Astrocyte (in vitro differentiated cells and primary cell): ENCODE measurements at regions not wholly inside any gene's neighbourhood (a gene's known extent, or its start where the extent isn't known, plus 50 kb on each side); places are given as distances from the start of the nearest gene placed in this dataset.

ENCODE experiments used
- DNase-seq: peaks from one replicate; pipeline ENCODE4 v3.0.0-alpha.2; 2010; ENCODE audit warnings: low read depth
- FAIRE-seq: peaks from 2 replicates; lab custom pipeline; 2011; peaks lifted over from hg19 to GRCh38; lab: Jason Lieb, UNC
- H2AFZ ChIP-seq: 2 replicates; pipeline ENCODE4 v1.6.0; 2012; ENCODE audit warnings: low read depth, low read length, inconsistent platforms
- H3K27ac ChIP-seq: 2 replicates; pipeline ENCODE4 v1.5.1; 2011; ENCODE audit warnings: low read depth, low read length, inconsistent platforms
- H3K27me3 ChIP-seq: 2 replicates; pipeline ENCODE4 v1.6.0; 2011; ENCODE audit warnings: low read length, inconsistent platforms; ENCODE audit not compliant: insufficient read depth
- H3K36me3 ChIP-seq: 2 replicates; pipeline ENCODE4 v1.5.1; 2011; ENCODE audit warnings: low read length, inconsistent platforms; ENCODE audit not compliant: insufficient read depth
- H3K4me1 ChIP-seq: 2 replicates; pipeline ENCODE4 v1.5.1; 2011; ENCODE audit warnings: low read length, inconsistent platforms; ENCODE audit not compliant: insufficient read depth
- H3K4me2 ChIP-seq: 2 replicates; pipeline ENCODE4 v1.6.0; 2012; ENCODE audit warnings: low read length, inconsistent platforms
- H3K4me3 ChIP-seq: 2 replicates; pipeline ENCODE4 v1.5.1; 2011; ENCODE audit warnings: low read depth, mild to moderate bottlenecking, low read length, inconsistent platforms; ENCODE audit not compliant: insufficient read depth
- H3K79me2 ChIP-seq: 2 replicates; pipeline ENCODE4 v1.6.0; 2012; ENCODE audit warnings: mild to moderate bottlenecking, low read length, inconsistent platforms; ENCODE audit not compliant: insufficient read depth
- H3K9ac ChIP-seq: 2 replicates; pipeline ENCODE4 v1.6.0; 2012; ENCODE audit warnings: mild to moderate bottlenecking, low read length, inconsistent platforms
- H3K9me3 ChIP-seq: 2 replicates; pipeline ENCODE4 v1.5.1; 2012; ENCODE audit warnings: low read depth, mild to moderate bottlenecking, low read length, inconsistent platforms; ENCODE audit not compliant: insufficient read depth
- H4K20me1 ChIP-seq: 2 replicates; pipeline ENCODE4 v1.6.0; 2012; ENCODE audit warnings: low read length, inconsistent platforms; ENCODE audit not compliant: insufficient read depth
- H3K27ac Mint-ChIP-seq: one replicate; pipeline ENCODE4 v1.8.0; 2021; ENCODE audit warnings: mild to moderate bottlenecking, mixed read lengths; ENCODE audit not compliant: unreplicated experiment
- H3K27me3 Mint-ChIP-seq: one replicate; pipeline ENCODE4 v1.8.0; 2021; ENCODE audit warnings: low read depth, mixed read lengths; ENCODE audit not compliant: unreplicated experiment
- H3K36me3 Mint-ChIP-seq: one replicate; pipeline ENCODE4 v1.8.0; 2021; ENCODE audit warnings: low read depth, mixed read lengths; ENCODE audit not compliant: unreplicated experiment
- H3K4me1 Mint-ChIP-seq: one replicate; pipeline ENCODE4 v1.8.0; 2021; ENCODE audit warnings: low read depth, mixed read lengths; ENCODE audit not compliant: unreplicated experiment
- H3K4me3 Mint-ChIP-seq: one replicate; pipeline ENCODE4 v1.8.0; 2021; ENCODE audit warnings: mild to moderate bottlenecking, moderate library complexity, mixed read lengths; ENCODE audit not compliant: unreplicated experiment
- H3K9me3 Mint-ChIP-seq: one replicate; pipeline ENCODE4 v1.8.0; 2021; ENCODE audit warnings: mild to moderate bottlenecking, mixed read lengths; ENCODE audit not compliant: unreplicated experiment
- EZH2 ChIP-seq: IDR thresholded peaks from 2 replicates; pipeline ENCODE4 v1.6.1; 2012; ENCODE audit warnings: mild to moderate bottlenecking, low read length, inconsistent platforms; ENCODE audit not compliant: insufficient read depth
- TF ChIP-seq, protein P1 (sequence below): IDR thresholded peaks from 2 replicates; pipeline ENCODE4 v1.5.1; 2011; ENCODE audit warnings: low read depth, mild to moderate bottlenecking, inconsistent platforms, low read length, moderate library complexity; ENCODE audit not compliant: insufficient read depth

DNA sequence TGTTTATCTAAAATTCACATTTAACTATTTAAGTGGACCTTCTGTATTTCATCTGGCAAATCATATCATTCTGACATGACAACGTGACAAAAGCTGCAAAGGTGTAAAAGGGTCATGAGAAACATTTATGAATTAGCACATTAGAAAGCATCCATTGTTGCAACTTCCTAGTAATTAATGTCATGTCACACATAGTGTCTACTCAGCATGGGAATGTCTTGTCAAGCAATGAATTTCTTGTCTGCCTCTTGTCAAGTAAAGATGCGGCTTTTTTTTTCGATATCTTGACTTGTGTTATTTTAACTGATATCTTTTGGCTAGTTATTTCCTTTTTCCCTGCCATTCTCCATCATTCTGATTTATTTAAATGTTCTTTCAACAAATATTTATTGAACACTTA lies 463.5 kb upstream of the CXorf51B start:
- H3K27ac ChIP-seq: no peak overlapping the region
- H3K4me1 ChIP-seq: no peaks in the 10 kb centered on the region
- no peak overlapping the region for H3K9ac ChIP-seq
- H3K4me3 ChIP-seq: no peak overlapping the region
- H3K9me3 ChIP-seq: no peaks in the 10 kb centered on the region
- Mint-ChIP-seq H3K4me3 (no peak overlapping the region), H3K4me1 (no peaks in the 10 kb centered on the region), H3K27me3 (no peaks in the 10 kb centered on the region), H3K9me3 (peaks cover 1% of the 10 kb centered on the region), H3K36me3 (no peaks in the 10 kb centered on the region), H3K27ac (no peak overlapping the region)
- H3K79me2 ChIP-seq: no peaks in the 10 kb centered on the region
- no peaks in the 10 kb centered on the region for H3K36me3 ChIP-seq
- no peak overlapping the region for H2AFZ ChIP-seq
- FAIRE-seq (no peak), DNase-seq (no peak)
- H3K4me2 ChIP-seq: no peak overlapping the region
- no peaks in the 10 kb centered on the region for H3K27me3 ChIP-seq
- TF ChIP-seq, protein P1, sequence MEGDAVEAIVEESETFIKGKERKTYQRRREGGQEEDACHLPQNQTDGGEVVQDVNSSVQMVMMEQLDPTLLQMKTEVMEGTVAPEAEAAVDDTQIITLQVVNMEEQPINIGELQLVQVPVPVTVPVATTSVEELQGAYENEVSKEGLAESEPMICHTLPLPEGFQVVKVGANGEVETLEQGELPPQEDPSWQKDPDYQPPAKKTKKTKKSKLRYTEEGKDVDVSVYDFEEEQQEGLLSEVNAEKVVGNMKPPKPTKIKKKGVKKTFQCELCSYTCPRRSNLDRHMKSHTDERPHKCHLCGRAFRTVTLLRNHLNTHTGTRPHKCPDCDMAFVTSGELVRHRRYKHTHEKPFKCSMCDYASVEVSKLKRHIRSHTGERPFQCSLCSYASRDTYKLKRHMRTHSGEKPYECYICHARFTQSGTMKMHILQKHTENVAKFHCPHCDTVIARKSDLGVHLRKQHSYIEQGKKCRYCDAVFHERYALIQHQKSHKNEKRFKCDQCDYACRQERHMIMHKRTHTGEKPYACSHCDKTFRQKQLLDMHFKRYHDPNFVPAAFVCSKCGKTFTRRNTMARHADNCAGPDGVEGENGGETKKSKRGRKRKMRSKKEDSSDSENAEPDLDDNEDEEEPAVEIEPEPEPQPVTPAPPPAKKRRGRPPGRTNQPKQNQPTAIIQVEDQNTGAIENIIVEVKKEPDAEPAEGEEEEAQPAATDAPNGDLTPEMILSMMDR: no peak
- TF ChIP-seq EZH2: no peak
- H4K20me1 ChIP-seq: no peaks in the 10 kb centered on the region

DNA sequence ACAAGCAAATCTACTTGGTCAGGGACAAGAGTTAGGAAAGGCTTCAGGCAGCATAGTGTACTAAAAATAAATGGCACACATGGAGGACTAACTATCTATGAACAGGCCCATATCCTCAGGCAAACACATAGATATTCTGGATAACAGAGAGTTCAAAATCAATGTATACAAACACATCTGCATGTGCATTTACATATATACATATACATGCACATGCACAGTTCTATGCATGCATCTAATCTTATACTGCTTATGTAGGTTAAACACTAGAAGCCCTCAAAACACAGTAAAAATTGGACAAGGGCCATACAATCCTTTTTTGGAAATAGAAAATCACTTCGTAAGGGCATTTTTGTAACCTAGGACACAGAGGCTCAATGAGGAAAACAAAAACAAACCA lies 458.0 kb upstream of the CXorf51B start:
- Mint-ChIP-seq H3K27ac (no peak overlapping the region), H3K9me3 (no peaks in the 10 kb centered on the region), H3K4me3 (no peak overlapping the region), H3K4me1 (no peaks in the 10 kb centered on the region), H3K36me3 (no peaks in the 10 kb centered on the region), H3K27me3 (no peaks in the 10 kb centered on the region)
- Histone ChIP-seq H2AFZ (no peak overlapping the region), H3K4me2 (no peak overlapping the region), H3K79me2 (no peaks in the 10 kb centered on the region), H3K36me3 (no peaks in the 10 kb centered on the region), H3K27me3 (no peaks in the 10 kb centered on the region), H4K20me1 (no peaks in the 10 kb centered on the region), H3K4me1 (no peaks in the 10 kb centered on the region), H3K4me3 (no peak overlapping the region), H3K27ac (no peak overlapping the region), H3K9me3 (no peaks in the 10 kb centered on the region), H3K9ac (no peak overlapping the region)
- FAIRE-seq (no peak), DNase-seq (no peak)
- TF ChIP-seq, protein P1: no peak
- no peak for TF ChIP-seq EZH2

DNA sequence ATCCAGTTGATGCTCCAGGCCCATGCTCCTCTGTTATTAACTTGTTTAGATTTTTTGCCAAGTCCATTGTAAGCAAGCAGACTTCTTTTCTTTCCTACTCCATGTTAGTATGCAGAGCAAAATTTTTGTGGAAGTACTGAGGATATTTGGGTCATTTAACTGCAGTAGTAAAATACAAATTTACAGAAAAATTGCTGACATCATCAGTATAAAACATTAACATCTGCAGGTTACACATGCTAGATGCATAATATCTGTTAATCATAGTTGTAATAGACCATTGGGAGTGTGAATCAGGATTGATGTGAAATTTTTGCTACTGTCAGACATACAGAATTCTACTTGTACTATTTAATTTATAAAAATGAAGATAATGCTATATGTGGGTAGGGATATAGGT lies 454.1 kb upstream of the CXorf51B start:
- H3K4me1 ChIP-seq: no peaks in the 10 kb centered on the region
- H3K27ac Mint-ChIP-seq: no peak overlapping the region
- no peaks in the 10 kb centered on the region for H3K79me2 ChIP-seq
- H3K27me3 ChIP-seq: no peaks in the 10 kb centered on the region
- no peaks in the 10 kb centered on the region for H3K36me3 ChIP-seq
- no peaks in the 10 kb centered on the region for H3K9me3 ChIP-seq
- no peak overlapping the region for H3K4me2 ChIP-seq
- no peak overlapping the region for H3K4me3 Mint-ChIP-seq
- FAIRE-seq (no peak), DNase-seq (no peak)
- H2AFZ ChIP-seq: no peak overlapping the region
- TF ChIP-seq, protein P1: no peak
- TF ChIP-seq EZH2: no peak
- H3K36me3 Mint-ChIP-seq: no peaks in the 10 kb centered on the region
- no peaks in the 10 kb centered on the region for H4K20me1 ChIP-seq
- peaks cover 3% of the 10 kb centered on the region for H3K9me3 Mint-ChIP-seq
- no peaks in the 10 kb centered on the region for H3K27me3 Mint-ChIP-seq
- H3K9ac ChIP-seq: no peak overlapping the region
- no peak overlapping the region for H3K27ac ChIP-seq
- no peak overlapping the region for H3K4me3 ChIP-seq
- H3K4me1 Mint-ChIP-seq: no peaks in the 10 kb centered on the region
